ENCODE measurements at regions not wholly inside any gene's neighbourhood (a gene's known extent, or its start where the extent isn't known, plus 50 kb on each side); places are given as distances from the start of the nearest gene placed in this dataset.
"Not testable (repeated sequence)": the region's sequence is repeated elsewhere in the genome, so short reads cannot be mapped to it uniquely, and the experiment has no call there.

DNA sequence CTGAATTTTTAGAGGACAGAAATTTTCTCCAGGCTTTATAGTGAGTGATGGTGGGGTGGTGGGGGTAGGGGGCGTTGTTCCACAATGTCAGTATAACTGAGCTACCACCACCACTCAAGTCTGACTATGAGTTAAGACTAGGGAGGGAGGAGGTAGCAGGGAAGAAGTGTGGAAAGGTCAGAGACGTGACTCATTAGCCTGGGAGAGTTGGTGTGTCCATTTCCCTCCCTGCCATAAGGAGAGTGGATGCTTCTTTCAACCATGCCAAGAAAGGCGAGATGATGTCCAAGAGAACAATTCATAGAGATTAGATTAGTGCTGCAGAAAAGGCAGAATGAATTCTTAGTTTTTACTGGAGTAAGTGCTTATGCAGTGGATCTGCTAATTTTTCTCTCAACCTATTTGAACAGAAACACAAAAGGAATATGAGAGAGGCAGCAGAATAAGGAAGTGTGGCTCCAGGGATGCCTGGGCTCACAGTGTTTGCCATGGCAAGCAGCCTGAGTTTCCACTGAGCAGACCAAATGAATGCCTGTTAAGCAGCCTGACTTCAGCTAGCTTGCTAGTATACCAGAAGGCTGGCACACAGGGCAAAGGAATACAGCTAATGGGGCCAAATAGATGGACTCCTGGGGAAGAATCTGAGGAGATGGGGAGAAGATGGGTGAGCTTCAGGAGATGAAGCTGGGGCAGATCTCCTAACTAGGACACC lies 708.9 kb downstream of the NTRK3 start:
- Mint-ChIP-seq H3K27me3 (ENCODE audit: low read depth, poor library complexity) (peaks cover 3% of the 10 kb centered on the region), H3K27ac (no peak overlapping the region)
- no peak for DNase-seq

DNA sequence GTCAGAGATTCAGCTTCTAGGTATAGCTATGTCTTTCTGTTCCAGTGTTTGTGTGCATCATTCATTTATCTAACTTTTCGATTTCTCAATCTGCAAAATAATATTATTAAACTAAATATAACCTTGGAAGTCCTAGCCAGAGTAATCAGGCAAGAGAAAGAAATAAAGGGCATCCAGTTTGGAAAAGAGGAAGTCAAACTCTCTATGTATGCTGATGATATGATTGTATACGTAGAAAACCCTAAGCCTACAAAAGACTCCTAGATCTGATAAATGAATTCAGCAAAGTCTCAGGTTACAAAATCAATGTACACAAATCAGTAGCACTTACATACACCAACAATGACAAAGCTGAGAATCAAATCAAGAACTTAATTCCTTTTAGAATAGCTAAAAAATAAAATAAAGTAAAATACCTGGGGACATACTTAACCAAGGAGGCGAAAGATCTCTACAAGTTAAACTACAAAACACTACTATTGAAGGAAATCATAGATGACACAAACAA lies 718.2 kb downstream of the NTRK3 start:
- Mint-ChIP-seq H3K27me3 (ENCODE audit: low read depth, poor library complexity) (no peaks in the 10 kb centered on the region), H3K9me3 (peaks cover 18% of the 10 kb centered on the region), H3K4me3 (no peak overlapping the region), H3K4me1 (no peaks in the 10 kb centered on the region), H3K27ac (no peak overlapping the region), H3K36me3 (ENCODE audit: low read depth) (no peaks in the 10 kb centered on the region)
- no peak for DNase-seq
- TF ChIP-seq, protein P1, sequence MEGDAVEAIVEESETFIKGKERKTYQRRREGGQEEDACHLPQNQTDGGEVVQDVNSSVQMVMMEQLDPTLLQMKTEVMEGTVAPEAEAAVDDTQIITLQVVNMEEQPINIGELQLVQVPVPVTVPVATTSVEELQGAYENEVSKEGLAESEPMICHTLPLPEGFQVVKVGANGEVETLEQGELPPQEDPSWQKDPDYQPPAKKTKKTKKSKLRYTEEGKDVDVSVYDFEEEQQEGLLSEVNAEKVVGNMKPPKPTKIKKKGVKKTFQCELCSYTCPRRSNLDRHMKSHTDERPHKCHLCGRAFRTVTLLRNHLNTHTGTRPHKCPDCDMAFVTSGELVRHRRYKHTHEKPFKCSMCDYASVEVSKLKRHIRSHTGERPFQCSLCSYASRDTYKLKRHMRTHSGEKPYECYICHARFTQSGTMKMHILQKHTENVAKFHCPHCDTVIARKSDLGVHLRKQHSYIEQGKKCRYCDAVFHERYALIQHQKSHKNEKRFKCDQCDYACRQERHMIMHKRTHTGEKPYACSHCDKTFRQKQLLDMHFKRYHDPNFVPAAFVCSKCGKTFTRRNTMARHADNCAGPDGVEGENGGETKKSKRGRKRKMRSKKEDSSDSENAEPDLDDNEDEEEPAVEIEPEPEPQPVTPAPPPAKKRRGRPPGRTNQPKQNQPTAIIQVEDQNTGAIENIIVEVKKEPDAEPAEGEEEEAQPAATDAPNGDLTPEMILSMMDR (IDR thresholded peaks at IDR 0.05) = no peak

More for the DNA sequence above, 708.9 kb downstream of the NTRK3 start:
- Mint-ChIP-seq H3K9me3 (no peaks in the 10 kb centered on the region), H3K4me1 (no peaks in the 10 kb centered on the region), H3K4me3 (no peak overlapping the region), H3K36me3 (ENCODE audit: low read depth) (no peaks in the 10 kb centered on the region)
- TF ChIP-seq, protein P1 (IDR thresholded peaks at IDR 0.05) = no peak

DNA sequence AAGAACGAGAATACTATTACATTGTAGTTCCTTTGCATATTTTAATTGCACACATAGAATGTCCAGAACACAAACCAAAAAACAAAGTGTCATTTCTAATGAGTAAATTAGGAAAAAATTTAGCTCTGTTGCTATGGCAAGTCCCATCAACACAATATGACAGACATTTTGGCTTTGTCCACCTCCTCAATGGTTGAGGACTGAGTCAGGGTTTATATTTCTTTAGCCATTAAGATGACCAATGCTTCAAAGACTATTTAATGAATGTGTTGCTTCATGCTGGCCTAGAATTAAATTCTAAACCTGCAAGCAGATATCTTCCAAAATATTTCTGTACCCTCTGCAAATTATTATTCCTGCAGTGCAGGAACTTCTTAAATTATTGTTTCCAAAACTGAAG lies 719.2 kb downstream of the NTRK3 start:
- Mint-ChIP-seq H3K4me3 (no peak overlapping the region), H3K9me3 (peaks cover 23% of the 10 kb centered on the region), H3K27me3 (ENCODE audit: low read depth, poor library complexity) (no peaks in the 10 kb centered on the region), H3K4me1 (no peaks in the 10 kb centered on the region), H3K36me3 (ENCODE audit: low read depth) (no peaks in the 10 kb centered on the region), H3K27ac (no peak overlapping the region)
- no peak for DNase-seq
- TF ChIP-seq, protein P1 (IDR thresholded peaks at IDR 0.05) = no peak

DNA sequence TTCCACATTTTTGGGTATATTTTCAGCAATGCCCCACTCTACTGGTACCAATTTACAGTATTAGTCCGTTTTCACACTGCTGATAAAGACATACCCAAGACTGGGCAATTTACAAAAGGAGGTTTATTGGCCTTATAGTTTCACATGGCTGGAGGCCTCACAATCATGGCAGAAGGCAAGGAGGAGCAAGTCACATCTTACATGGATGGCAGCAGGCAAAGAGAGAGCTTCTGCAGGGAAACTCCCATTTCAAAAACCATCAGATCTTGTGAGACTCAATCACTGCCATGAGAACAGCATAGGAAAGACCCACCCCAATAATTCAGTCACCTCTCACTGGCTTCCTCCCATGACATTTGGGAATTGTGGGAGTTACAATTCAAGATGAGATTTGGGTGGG lies 722.9 kb downstream of the NTRK3 start:
- not testable (repeated sequence) for H3K27ac Mint-ChIP-seq, H3K4me1 Mint-ChIP-seq
- peaks cover 23% of the 10 kb centered on the region for H3K9me3 Mint-ChIP-seq

DNA sequence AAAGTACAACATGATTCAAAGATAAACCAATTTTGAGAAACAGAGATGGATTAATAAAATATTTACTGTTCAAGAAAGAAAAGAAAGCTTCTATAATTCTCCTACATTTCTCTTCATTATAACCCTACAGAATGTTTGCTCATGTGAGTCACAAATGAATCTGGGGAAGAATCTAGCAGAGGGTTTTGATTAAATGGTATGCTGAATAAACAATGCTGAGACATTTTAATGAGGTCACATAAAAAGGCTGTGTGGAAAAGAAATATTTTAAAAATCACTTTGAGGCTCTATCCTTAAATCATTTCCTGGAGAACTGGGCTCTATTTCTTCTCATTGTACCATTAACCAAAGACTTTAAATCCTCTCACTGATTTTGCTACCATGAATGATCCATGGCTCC lies 727.7 kb downstream of the NTRK3 start:
- TF ChIP-seq, protein P1 (IDR thresholded peaks at IDR 0.05) = no peak
- no peak for DNase-seq
- H3K9me3 Mint-ChIP-seq = peaks cover 10% of the 10 kb centered on the region
- H3K27ac Mint-ChIP-seq = no peak overlapping the region
- H3K27me3 Mint-ChIP-seq (ENCODE audit: low read depth, poor library complexity) = no peaks in the 10 kb centered on the region
- H3K4me1 Mint-ChIP-seq = no peaks in the 10 kb centered on the region
- H3K36me3 Mint-ChIP-seq (ENCODE audit: low read depth) = no peaks in the 10 kb centered on the region
- no peak overlapping the region for H3K4me3 Mint-ChIP-seq

More for the DNA sequence above, 722.9 kb downstream of the NTRK3 start:
- not testable (repeated sequence) for DNase-seq; H3K27me3 Mint-ChIP-seq (ENCODE audit: low read depth, poor library complexity); H3K4me3 Mint-ChIP-seq; H3K36me3 Mint-ChIP-seq (ENCODE audit: low read depth)

DNA sequence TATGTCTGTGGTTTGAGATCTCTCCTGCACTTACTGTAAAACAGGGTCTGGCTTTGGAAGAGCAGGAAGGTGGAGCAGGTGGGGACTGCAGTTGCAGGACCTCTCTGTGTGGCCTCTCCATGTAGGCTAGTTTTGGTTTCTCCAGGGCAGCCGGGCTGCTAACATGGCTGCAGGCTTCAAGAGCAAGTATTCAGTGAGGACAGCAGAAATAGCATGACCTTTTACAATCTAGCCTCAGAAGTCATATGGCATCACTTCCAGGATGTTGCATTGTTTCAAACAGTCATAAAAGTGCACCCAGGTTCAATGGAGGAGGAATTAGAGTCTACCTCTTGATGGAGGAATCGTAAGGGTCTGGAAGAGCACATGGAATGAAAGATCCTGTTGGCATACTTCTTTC lies 728.7 kb downstream of the NTRK3 start:
- H3K4me3 Mint-ChIP-seq = no peak overlapping the region
- no peaks in the 10 kb centered on the region for H3K27me3 Mint-ChIP-seq (ENCODE audit: low read depth, poor library complexity)
- no peaks in the 10 kb centered on the region for H3K36me3 Mint-ChIP-seq (ENCODE audit: low read depth)
- H3K27ac Mint-ChIP-seq = no peak overlapping the region
- TF ChIP-seq, protein P1 (IDR thresholded peaks at IDR 0.05) = no peak
- H3K9me3 Mint-ChIP-seq = peaks cover under 1% of the 10 kb centered on the region
- DNase-seq = no peak
- no peaks in the 10 kb centered on the region for H3K4me1 Mint-ChIP-seq

Data from nephron progenitor cell (in vitro differentiated cells).